Hematopoietic multipotent progenitor cell treated with erythropoietin and hydrocortisone succinate and interleukin-3 and kit ligand, for 4 days (in vitro differentiated cells): ENCODE measurements at regions not wholly inside any gene's neighbourhood (a gene's known extent, or its start where the extent isn't known, plus 50 kb on each side); places are given as distances from the start of the nearest gene placed in this dataset.
"Not testable (repeated sequence)": the region's sequence is repeated elsewhere in the genome, so short reads cannot be mapped to it uniquely, and the experiment has no call there.

Experiments
- DNase-seq: peaks from one replicate; pipeline ENCODE4 v3.0.0-alpha.2; 2015

GRCh38 chr21:18832950-18833349 is 429.4 kb upstream of the TMPRSS15 start:
- no peak for DNase-seq

DNA sequence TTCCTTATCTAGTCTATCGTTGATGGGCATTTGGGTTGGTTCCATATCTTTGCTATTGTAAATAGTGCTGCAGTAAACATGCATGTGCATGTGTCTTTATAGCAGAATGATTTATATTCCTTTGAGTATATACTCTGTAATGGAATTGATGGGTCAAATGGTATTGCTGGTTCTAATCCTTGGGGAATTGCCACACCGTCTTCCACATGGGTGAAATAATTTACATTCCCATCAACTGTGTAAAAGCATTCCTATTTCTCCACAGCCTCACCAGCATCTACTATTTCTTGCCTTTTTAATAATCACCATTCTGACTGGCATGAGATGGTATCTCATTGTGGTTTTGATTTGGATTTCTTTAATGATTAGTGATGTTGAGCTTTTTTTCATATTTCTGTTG is 430.5 kb upstream of the TMPRSS15 start:
- DNase-seq, result not testable (repeated sequence)

GRCh38 chr21:18840239-18840638 is 436.7 kb upstream of the TMPRSS15 start:
- DNase-seq, result peak; percentile 34

GRCh38 chr21:18857606-18858005 is 454.0 kb upstream of the TMPRSS15 start:
- DNase-seq, result not testable (repeated sequence)

- no peak for DNase-seq
Measured at GRCh38 chr21:18869104-18869503, 465.5 kb upstream of the TMPRSS15 start.

GRCh38 chr21:18877917-18878316 is 474.3 kb upstream of the TMPRSS15 start:
- DNase-seq, result no peak

DNA sequence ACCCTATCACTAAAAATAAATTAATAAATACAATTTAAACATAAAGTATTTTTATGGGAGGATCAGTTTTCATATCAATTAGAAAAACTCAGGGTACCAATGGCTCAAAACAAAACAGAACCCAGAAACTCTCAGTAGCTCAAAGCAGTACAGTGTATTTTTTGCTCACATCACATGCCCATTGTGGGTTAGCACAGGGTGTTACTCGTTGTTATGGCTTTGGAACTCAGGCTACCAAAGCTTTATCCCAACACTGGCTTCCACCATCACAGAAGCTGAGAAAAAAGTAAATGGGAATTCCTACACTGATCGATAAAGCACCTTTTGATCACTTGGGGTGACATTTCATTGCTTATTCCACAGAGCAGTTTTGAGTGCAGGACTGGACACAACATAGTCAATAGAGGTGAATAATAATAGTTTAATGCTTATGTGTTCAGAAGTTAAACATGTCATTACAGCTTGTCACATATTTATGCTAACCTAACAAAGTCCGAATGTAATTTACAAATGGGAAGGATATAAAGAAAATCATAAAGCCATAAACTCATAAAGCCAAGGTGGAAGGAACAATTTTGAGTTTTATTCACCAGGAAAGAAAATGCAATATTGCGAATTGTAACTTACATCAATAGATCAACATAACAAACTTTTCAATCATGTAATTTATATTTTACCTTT is 484.5 kb upstream of the TMPRSS15 start:
- no peak for DNase-seq

DNA sequence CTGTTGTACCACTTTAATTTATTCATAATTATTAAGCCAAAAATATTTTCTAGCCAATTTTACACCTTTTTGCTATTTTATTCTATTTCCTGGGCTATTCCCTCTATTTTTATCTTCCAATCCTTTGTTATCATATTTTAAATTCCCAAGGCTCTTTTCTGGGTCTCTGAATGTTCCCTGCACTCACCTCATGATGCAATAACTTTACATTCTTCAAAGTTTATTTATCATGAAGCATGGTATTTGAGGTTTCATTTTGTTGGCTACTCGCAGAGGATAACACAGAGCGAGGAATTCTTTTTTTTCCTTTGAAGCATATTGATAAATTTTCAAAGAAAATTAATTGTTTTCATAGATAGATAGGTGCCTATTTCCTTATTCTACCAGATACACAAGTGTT is 489.8 kb upstream of the TMPRSS15 start:
- DNase-seq, result no peak

DNA sequence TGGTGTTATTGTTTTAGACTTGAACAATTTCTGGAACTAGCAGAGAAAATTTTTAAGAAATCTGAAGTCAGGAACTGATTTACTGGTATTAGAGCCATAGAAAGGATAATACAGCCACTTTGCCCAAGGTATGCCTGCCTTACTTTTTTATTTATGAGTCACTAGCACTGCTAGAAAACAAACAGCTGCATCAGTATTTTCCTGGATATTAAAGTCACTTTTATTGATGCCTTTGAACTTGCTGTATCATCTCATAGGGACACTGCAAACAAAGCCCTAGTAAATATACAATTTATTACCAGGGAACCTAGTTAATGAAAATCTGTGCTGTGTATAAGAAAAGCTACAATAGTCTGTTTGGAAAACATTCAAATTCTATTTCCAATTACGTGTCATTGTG is 490.8 kb upstream of the TMPRSS15 start:
- no peak for DNase-seq

- DNase-seq, result no peak
Measured at GRCh38 chr21:18899261-18899660, 495.7 kb upstream of the TMPRSS15 start.

DNA sequence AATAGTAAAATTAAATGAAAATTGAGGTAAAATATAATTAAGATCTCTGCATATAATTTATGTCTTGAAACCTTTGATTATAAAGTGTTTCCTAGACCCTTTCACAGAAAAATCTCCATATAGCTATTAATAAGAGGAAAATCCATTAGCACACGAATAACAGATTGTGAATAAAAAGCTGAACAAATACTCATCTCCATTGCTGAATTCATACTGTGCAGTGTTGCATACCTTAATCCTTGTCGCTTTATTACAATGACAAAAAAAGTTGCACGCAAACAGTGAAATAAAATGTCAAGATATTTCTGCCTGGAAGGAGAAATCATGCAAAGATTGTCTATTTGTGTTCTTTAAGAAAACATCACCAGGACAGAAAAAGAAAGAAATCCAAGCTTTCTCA is 499.1 kb upstream of the TMPRSS15 start:
- no peak for DNase-seq

DNA sequence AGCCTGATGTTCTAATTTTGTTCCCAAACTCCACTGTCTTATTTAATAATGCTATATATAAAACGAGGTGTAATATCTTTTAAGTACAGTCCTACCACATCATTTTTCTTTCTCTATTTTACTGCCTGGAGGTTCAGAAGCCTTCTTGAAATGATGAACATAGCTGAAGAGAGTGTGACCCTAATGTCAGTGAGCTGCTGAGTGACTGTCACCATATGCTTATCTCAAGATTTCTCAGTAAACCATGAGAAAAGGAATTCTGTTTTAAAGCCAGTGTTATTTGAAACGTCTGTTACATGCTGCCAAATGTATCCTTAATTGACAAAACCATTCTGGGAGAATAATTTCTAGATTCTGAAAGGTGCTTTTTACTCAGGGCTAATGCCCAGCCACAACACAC is 503.5 kb upstream of the TMPRSS15 start:
- DNase-seq, result no peak

DNA sequence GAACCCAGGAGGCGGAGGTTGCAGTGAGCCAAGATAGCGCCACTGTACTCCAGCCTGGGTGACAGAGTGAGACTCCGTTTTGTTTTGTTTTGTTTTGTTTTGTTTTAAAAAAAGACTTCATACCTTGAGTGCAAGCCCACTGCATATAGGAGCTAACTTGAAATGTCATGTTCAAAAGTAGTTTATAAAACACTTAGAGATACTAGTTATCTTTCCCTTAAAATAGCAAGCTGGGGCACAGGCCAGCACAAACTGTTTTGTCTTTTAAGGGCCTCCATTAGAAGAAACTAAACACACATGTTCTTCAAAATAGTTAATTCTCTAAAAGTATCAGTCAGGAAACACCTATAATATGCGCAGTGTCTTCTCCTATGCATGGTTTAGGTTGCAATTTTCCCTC is 505.1 kb upstream of the TMPRSS15 start:
- no peak for DNase-seq

DNA sequence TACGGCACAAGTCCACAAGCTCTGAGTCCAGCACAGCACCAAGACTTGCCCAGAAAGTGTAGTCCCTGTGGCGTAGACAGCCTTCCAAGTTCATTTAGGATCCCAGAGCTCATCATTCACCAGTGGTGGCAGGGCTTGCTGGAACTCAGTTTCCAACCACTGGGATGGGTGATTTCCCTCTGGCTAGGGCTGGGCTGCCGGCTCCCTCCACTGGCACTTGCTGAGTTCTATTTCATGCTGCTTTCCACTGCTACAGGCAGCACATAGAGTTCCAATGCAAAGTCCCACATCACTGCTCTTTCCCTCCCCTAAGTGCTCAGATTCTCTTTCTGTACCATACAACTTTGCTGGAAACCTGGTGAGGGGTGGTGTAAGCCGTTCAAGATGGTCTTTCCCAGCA is 510.3 kb upstream of the TMPRSS15 start:
- no peak for DNase-seq

GRCh38 chr21:18914570-18914969 is 511.0 kb upstream of the TMPRSS15 start:
- no peak for DNase-seq

DNA sequence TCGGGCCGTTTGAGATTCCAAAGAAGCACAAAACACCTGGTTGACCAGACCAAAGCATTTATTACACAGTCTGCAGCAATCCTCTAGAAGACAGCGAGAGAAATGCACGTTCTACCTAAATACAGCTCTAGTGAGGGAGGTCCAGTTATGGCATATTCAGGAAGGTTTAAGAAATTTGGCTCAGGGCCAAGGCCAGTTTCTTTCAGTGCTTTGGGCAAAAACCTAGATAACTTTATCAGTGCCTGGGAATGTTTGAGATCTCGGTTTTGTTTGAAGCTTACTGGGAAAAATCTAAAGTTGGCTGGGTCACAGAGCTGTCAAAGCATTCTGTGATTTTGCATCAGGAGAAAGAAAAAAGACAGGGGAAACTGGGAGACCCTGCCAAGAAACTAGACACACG is 514.0 kb upstream of the TMPRSS15 start:
- no peak for DNase-seq

DNA sequence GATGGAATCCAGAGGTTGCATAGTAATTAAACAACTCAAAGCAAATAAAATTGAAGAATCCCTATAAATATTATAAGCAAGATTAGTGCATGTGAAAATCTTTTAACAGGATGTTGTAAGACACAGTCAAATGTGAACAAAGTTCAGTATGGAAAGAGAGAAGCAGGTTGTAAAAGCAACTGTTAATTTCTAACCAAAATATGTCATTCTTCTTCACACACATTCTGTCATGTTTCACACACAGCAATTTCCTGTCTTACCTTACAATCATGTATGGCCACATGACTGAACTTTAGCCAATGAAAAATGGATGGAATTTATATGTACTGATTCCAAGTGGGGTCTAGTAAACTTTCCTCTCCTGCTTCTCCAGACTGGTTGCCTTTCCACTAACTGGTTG is 527.7 kb upstream of the TMPRSS15 start:
- no peak for DNase-seq

- no peak for DNase-seq
Measured at GRCh38 chr21:18937337-18937736, 533.8 kb upstream of the TMPRSS15 start.

GRCh38 chr21:18940791-18941190 is 537.2 kb upstream of the TMPRSS15 start:
- no peak for DNase-seq

DNA sequence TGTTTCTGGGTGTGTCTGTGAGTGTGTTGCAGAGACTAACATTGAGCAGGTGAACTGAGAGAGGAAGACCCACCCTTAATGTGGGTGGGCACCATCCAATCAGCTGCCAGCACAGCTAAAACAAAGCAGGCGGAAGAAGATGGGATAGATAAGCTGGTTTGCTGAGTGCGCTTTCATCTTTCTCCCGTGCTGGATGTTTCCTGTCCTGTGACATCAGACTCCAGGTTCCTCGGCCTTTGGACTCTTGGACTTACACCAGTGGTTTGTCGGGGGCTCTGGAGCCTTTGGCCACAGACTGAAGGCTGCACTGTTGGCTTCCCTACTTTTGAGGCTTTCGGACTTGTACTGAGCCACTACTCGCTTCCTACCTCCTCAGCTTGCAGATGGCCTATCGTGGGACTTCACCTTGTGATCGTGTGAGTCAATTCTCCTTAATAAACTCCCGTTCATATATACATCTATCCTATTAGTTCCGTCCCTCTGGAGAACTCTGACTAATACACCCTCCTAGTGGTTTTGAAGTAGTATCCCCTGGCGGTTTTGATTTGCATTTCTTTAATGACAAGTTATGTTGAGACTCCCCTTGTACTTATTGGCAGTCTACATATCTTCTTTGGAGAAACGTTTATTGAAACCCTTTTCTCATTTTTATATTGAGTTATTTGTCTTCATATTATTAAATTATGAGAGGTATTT is 546.6 kb upstream of the TMPRSS15 start:
- DNase-seq, result no peak

DNA sequence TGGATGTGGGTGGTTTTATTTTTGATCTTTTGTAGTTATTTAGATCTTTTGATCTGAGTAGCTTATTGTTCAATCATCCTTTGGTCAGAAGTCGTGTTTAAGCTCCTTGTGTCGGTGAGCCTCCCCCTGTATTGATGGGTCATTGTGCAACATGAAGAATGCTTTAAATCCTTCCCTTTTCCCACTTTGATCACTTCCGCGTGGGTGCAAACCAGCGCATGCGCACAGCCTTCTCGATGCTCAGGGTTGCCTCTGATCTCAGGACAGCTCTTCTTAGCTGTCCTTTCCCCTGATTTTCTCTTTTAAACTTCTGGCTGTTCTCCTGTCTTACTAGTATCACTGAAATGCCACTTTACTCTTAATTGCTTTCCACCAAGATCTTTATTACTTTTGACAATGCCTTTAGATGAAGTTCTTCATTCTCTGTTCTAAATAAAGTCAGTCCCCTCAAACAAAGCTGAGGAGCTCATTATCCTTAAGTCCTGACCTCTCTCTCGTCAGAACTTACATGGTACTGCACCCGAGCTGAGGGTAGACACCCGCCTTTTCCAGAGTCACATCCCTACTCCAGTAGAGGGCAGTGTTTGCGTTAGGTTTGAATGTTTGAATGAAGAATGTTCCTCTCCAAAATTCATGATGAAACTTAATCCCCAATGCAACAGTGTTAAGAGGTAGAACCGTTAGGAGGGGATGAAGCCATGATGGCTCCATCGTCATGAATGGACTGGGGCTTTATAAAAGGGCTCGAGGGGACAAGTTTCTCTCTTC is 547.9 kb upstream of the TMPRSS15 start:
- DNase-seq, result peak; percentile 77

GRCh38 chr21:18954441-18954844 is 550.9 kb upstream of the TMPRSS15 start:
- no peak for DNase-seq

DNA sequence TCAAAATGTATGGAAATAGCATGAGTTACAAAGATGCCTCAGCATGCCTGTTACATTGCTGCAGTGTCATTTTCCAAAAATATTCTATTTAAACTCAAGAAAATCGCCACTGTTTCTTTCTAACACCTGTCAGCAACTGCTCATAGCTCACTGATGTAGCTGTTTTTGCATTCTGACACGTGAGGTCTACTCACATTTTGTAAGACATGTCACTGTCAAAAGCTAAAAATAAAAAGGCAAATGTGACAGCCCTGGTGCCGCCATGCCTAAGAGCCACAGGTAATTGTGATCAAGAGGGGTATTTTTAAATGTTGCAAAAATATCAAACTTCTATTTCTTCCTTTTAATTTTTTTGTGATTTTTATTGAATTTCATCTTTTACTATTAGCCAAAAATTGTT is 556.2 kb upstream of the TMPRSS15 start:
- no peak for DNase-seq

GRCh38 chr21:18960306-18960705 is 556.7 kb upstream of the TMPRSS15 start:
- no peak for DNase-seq
